HEK293T (cell line): ENCODE measurements at regions not wholly inside any gene's neighbourhood (a gene's known extent, or its start where the extent isn't known, plus 50 kb on each side); places are given as distances from the start of the nearest gene placed in this dataset.

Source experiments
- ARNT ChIP-seq: fragments of 450-650 bp; IDR thresholded peaks from 2 replicates; pipeline ENCODE4 v1.6.1; 2017; ENCODE audit warnings: mild to moderate bottlenecking
- BHLHE40 ChIP-seq: fragments of 450-650 bp; IDR thresholded peaks from 2 replicates; pipeline ENCODE4 v1.6.1; 2016; ENCODE audit warnings: mild to moderate bottlenecking, moderate library complexity, borderline replicate concordance
- CTBP1 ChIP-seq: fragments of 450-650 bp; IDR thresholded peaks from 2 replicates; pipeline ENCODE4 v1.6.1; 2016; ENCODE audit warnings: borderline replicate concordance
- ELF4 ChIP-seq: fragments of 450-650 bp; IDR thresholded peaks from 2 replicates; pipeline ENCODE4 v1.6.1; 2017; ENCODE audit warnings: antibody characterized with exemption
- FOXA1 ChIP-seq: fragments of 450-650 bp; IDR thresholded peaks from 2 replicates; pipeline ENCODE4 v1.6.1; 2016; ENCODE audit warnings: mild to moderate bottlenecking
- FOXK2 ChIP-seq: fragments of 450-650 bp; IDR thresholded peaks from 2 replicates; pipeline ENCODE4 v1.6.1; 2016; ENCODE audit warnings: mild to moderate bottlenecking
- HDGF ChIP-seq: fragments of 450-650 bp; IDR thresholded peaks from 2 replicates; pipeline ENCODE4 v1.6.1; 2017; ENCODE audit warnings: antibody characterized with exemption, borderline replicate concordance
- L3MBTL2 ChIP-seq: fragments of 450-650 bp; conservative IDR thresholded peaks from 2 replicates; pipeline ENCODE4 v1.6.1; 2016; ENCODE audit warnings: mild to moderate bottlenecking
- SP1 ChIP-seq: fragments of 450-650 bp; IDR thresholded peaks from 2 replicates; pipeline ENCODE4 v1.6.1; 2017
- SUZ12 ChIP-seq: fragments of 450-650 bp; IDR thresholded peaks from 2 replicates; pipeline ENCODE4 v1.6.1; 2016; ENCODE audit warnings: mild to moderate bottlenecking
- TARDBP ChIP-seq: fragments of 450-650 bp; IDR thresholded peaks from 2 replicates; pipeline ENCODE4 v1.6.1; 2016
- ZNF384 ChIP-seq: fragments of 450-650 bp; IDR thresholded peaks from 2 replicates; pipeline ENCODE4 v1.6.1; 2016
- TF ChIP-seq, protein P1 (sequence below): fragments of 450-650 bp; IDR thresholded peaks from 2 replicates; pipeline ENCODE4 v1.6.1; 2016

DNA sequence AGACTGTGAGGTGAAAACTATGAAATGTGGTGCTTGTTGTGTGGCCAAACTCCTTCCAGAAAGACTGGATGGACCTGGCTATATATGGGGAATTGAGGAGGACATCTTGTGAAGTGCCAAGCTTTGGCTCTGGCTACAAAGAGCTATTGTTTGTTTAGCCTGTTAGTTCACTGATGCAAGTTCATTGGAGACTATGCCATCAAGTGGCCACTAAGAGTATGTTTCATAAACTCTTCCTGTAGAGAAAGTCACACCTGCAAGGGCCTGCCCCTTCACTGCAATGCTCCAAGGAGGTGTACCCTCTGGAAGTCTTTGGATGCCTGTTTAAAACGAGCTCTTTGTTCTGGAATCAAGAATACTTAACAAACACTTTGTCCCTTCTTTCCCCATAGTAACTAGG, 382.0 kb downstream of the GABRG1 start:
- TF ChIP-seq BHLHE40 (no peak), L3MBTL2 (no peak), ZNF384 (no peak), FOXK2 (no peak), FOXA1 (no peak), HDGF (no peak), ARNT (no peak), ELF4 (no peak), SUZ12 (no peak), TARDBP (no peak), CTBP1 (no peak), SP1 (no peak)
- TF ChIP-seq, protein P1, sequence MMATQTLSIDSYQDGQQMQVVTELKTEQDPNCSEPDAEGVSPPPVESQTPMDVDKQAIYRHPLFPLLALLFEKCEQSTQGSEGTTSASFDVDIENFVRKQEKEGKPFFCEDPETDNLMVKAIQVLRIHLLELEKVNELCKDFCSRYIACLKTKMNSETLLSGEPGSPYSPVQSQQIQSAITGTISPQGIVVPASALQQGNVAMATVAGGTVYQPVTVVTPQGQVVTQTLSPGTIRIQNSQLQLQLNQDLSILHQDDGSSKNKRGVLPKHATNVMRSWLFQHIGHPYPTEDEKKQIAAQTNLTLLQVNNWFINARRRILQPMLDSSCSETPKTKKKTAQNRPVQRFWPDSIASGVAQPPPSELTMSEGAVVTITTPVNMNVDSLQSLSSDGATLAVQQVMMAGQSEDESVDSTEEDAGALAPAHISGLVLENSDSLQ = no peak
